ENCODE measurements at regions not wholly inside any gene's neighbourhood (a gene's known extent, or its start where the extent isn't known, plus 50 kb on each side); places are given as distances from the start of the nearest gene placed in this dataset.
A peak's percentile ranks its signal among the peaks of the same experiment; 100 is the strongest.

GRCh38 chr16:66315210-66315825, 51.2 kb upstream of the CDH5 start:
- peak in 1 of 2 experiments; percentile 70 for DNase-seq

GRCh38 chr16:66311306-66311705, 55.2 kb upstream of the CDH5 start:
- no peak for DNase-seq

DNA sequence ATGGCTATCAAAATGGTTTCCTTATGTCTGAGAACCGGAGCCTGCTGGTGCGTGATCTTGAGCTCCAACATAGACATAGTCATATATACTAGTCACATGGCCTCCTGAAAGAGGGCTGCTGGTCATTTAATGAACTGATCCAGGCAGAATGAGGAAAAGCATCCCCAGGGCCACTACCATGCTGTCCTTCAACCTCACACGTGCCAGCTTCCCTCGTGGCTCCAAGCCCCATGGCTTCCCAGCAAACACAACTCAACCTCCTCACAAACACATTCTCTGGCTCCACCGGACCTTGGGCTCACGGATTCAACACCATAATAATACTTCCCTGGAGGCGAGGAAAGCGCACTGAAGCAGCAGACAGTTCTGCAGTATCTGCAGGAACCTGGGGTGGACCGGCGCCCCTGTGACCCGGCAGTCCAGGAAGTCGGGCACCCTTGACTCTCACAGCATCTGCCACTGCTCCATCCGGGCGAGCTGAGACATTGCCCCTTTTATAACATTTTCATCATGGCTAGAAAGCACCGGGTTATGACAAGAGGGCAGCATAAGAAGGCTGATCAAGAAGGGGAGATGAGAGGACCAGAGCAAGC, 57.2 kb upstream of the CDH5 start:
- DNase-seq: no peak

DNA sequence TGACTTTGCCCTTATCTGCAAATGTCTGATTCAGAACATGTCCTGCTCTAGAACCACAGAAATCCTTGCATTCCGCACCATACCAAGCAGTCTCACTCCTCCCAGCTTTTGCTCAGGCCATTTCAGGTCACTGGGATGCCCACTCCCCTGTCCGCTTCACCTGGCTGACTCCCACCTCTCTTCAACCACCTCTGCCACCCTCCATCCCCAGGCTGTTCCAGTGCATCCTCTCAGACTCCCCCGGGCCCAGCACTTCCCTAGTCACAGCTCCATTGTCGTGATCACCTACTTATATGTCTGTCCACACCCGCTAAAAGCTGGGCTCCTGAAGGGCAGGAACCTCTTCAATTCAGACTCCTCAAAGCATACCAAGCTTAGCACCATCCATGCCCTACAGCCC, 58.4 kb upstream of the CDH5 start:
- DNase-seq: no peak

- no peak for DNase-seq
Measured at GRCh38 chr16:66306366-66307150, 59.9 kb upstream of the CDH5 start.

- no peak for DNase-seq
Measured at GRCh38 chr16:66304961-66305360, 61.5 kb upstream of the CDH5 start.

- peak in 1 of 2 experiments; percentile 31 for DNase-seq
Measured at GRCh38 chr16:66304151-66304550, 62.3 kb upstream of the CDH5 start.

GRCh38 chr16:66300501-66300900, 66.0 kb upstream of the CDH5 start:
- no peak for DNase-seq

- no peak for DNase-seq
Measured at GRCh38 chr16:66300037-66300436, 66.5 kb upstream of the CDH5 start.

GRCh38 chr16:66299349-66299748, 67.1 kb upstream of the CDH5 start:
- DNase-seq: no peak

GRCh38 chr16:66298571-66299120, 67.8 kb upstream of the CDH5 start:
- DNase-seq: no peak

- no peak for DNase-seq
Measured at GRCh38 chr16:66298006-66298405, 68.5 kb upstream of the CDH5 start.

- no peak for DNase-seq
Measured at GRCh38 chr16:66296591-66296990, 69.9 kb upstream of the CDH5 start.

- no peak for DNase-seq
Measured at GRCh38 chr16:66295761-66296546, 70.5 kb upstream of the CDH5 start.

DNA sequence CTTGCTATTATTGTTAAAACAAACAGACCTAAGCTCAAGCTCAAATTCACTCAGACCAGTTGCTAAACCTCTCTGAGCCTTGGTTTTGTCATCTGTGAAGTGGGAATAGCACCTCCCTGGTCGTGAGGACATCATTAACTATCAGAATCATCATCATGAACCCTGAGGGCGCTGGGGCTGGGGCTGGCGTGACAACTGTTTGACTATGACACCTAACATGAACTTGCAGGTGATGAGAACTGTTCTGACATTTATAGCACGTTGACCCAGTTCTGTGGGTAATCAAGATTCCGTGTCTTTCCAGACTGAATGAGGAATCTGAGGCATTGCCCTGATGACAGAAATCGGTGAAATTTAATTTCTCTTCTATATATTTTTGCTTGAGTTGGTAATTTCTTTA, 71.3 kb upstream of the CDH5 start:
- no peak for DNase-seq

GRCh38 chr16:66294507-66294906, 72.0 kb upstream of the CDH5 start:
- no peak for DNase-seq

GRCh38 chr16:66293932-66294331, 72.6 kb upstream of the CDH5 start:
- no peak for DNase-seq

DNA sequence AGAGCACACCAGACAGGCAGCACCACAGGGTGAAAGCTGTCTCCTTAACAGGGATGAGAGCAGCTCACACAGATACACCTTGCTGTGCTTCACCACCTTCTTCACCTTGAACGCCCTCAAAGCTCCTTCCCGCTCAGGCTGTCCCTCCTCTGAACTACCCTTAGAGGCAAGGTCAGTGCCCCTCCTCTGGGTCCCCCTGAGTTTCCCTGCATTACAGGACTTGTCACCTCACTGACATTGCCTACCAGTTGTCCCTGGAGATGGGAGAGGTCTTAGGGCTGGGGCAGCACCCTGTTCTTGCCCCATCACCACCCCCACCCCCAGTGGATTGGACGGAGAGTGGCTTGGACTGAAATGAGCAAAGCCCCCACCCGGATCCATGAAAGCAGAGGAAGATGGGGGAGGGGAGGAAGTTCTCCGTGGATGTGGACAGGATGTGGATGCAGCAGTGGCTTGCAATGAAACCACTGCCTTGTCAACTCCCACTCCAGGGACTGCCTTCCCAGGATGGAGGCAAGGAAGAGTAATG, 73.2 kb upstream of the CDH5 start:
- no peak for DNase-seq

DNA sequence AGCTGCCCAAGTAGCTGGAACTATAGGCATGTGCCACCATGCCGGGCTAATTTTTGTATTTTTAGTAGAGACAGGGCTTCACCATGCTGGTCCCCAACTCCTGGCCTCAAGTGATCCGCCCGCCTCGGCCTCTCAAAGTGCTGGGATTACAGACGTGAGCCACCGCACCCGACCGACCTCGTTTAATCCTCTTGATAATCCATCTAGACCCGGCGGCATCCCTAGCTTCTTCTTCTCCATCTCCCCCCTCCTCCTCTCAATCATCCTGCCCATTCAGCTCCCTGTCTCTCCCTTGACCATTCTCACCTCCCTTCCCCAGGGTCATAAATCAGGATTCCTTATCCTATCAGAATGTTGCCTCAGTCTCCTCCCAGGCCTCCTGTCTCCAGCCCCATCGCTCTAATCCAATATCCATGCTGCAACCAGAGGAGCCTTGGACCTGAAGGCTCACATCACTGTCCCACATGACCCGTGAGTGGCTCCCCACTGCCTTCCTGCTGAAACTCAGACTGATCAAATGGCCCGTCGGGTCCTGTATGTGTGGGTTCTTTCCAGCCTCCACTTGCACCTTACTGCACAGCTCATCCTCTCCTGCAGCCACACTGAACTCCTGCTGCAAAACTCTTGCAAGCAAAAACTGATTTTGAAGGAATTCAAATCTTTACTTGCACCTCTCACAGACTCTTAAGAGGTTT, 74.1 kb upstream of the CDH5 start:
- no peak for DNase-seq

- no peak for DNase-seq
Measured at GRCh38 chr16:66291833-66292232, 74.7 kb upstream of the CDH5 start.

DNA sequence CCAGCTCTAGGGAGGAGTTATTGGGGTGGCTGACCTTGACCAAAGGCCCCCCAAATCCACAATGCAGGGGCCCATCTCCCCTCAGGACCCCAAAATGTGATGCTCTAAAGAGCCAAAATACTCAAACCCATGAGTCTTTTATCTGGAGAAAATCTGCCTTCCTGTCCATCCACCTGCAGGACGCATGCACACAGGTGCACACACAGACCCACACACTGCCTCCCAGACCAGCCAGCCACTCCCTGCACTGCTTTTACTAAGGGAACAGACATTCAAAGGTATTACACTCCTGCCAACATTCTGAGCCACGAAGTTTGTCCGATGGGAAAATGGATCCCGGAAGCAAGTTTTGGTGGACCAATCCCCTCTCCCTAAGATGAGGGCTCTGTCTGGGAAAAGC, 76.1 kb upstream of the CDH5 start:
- DNase-seq: no peak

DNA sequence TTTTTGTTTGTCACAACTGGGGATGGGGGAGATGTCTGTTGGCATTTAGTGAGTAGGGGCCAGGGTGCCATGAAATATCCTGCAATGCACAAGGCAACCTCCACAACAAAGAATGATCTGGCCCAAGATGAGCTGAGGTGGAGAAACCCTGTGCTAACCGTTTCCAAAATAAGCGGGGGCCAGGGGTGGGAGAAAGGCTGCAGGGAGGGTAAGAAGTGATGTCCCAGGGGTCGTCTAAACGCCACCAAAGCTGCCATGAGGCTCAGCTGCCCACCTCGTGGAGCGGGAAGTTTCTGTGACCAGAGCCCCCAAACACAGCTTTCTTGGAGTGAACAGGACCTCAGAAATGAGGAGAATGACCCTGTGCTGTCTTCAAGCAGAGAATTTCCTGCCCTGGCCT, 76.5 kb upstream of the CDH5 start:
- DNase-seq: no peak
